ENCODE measurements at regions not wholly inside any gene's neighbourhood (a gene's known extent, or its start where the extent isn't known, plus 50 kb on each side); places are given as distances from the start of the nearest gene placed in this dataset.

DNA sequence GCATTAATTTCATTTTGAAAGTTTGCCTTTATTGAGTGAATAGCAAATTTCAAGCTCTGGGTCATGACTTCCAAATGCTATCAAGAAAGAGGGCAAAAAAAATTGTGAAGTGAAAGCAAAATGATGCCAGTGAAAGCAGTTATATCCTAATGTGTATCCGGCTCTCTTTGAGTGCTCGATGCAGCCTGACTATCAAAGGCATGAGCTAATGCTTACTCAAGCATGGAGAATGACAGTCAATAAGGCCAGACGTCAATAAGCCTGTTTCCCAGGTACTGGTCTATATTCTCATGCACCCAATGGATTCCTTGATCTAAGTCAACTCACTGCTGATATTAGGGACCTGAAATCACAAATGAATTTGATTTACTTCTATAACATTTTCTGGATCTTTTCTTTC is 435.5 kb downstream of the CAAP1 start:
- no peak for TF ChIP-seq EZH2phosphoT487 (IDR thresholded peaks at IDR 0.05; ENCODE audit: insufficient read depth, low read depth)
- no peak for TF ChIP-seq EZH2 (IDR thresholded peaks at IDR 0.05; ENCODE audit: insufficient read depth, poor library complexity, severe bottlenecking)
- Histone ChIP-seq H3K9ac (no peak overlapping the region), H3K36me3 (ENCODE audit: low read depth) (no peaks in the 10 kb centered on the region), H3K4me3 (no peak overlapping the region), H2AFZ (no peak overlapping the region), H4K20me1 (ENCODE audit: insufficient read depth) (no peaks in the 10 kb centered on the region), H3K9me3 (ENCODE audit: low read depth) (no peaks in the 10 kb centered on the region), H3K79me2 (ENCODE audit: insufficient read depth) (no peaks in the 10 kb centered on the region), H3K9me2 (ENCODE audit: insufficient read depth) (no peaks in the 10 kb centered on the region), H3K4me2 (ENCODE audit: unreplicated experiment) (no peak overlapping the region), H3K27ac (no peak overlapping the region), H3K27me3 (replicated peaks; ENCODE audit: insufficient read depth) (no peaks in the 10 kb centered on the region), H3K4me1 (ENCODE audit: insufficient read depth) (no peaks in the 10 kb centered on the region), H3F3A (ENCODE audit: insufficient read depth) (no peaks in the 10 kb centered on the region)
- in situ Hi-C loops (cut with MboI), result no loop called here
- DNase-seq, result no peak
- 15 to 18% methylated on average over 3 of the region's 3 CpGs for WGBS, 2 experiments (ENCODE audit: low coverage in 1 of 2, low lambda C conversion rate in 2 of 2, missing lambda C conversion rate in 2 of 2)

DNA sequence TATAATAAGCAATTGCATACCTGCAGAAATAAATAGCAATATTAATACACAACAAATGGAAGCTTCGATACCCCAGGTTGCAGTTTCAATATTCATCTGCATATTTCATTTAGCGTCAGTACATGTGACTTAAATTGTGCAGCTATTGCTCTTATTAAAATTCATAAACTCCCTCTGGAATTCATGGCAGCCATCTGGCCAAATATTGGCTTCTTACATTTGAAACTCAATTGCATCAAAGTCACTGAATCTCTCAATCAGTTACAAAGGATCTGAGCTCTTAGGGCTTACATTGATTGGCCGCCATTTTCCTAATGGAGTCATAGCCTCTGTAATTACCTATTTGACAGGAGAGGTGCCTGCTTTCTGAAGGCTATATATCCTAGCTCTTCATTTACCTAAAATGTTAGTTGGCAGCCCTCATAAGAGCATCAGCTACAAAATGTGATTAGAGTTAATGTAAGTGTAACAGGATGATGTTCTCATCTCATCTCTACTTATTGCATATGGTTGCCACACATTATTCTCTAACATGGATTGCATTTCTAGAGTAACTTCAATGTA is 453.5 kb downstream of the CAAP1 start:
- no peak overlapping the region for H3K4me3 ChIP-seq
- no peaks in the 10 kb centered on the region for H3K79me2 ChIP-seq (ENCODE audit: insufficient read depth)
- no peak overlapping the region for H3K9ac ChIP-seq
- no peaks in the 10 kb centered on the region for H3K9me3 ChIP-seq (ENCODE audit: low read depth)
- no peaks in the 10 kb centered on the region for H3K27me3 ChIP-seq (replicated peaks; ENCODE audit: insufficient read depth)
- H3K4me1 ChIP-seq (ENCODE audit: insufficient read depth), result no peaks in the 10 kb centered on the region
- DNase-seq, result no peak
- H3K36me3 ChIP-seq (ENCODE audit: low read depth), result no peaks in the 10 kb centered on the region
- no peaks in the 10 kb centered on the region for H3K9me2 ChIP-seq (ENCODE audit: insufficient read depth)
- WGBS, 2 experiments (ENCODE audit: low coverage in 1 of 2, low lambda C conversion rate in 2 of 2, missing lambda C conversion rate in 2 of 2), result 21 to 34% methylated on average over 3 of the region's 3 CpGs
- H2AFZ ChIP-seq, result no peak overlapping the region
- H3F3A ChIP-seq (ENCODE audit: insufficient read depth), result no peaks in the 10 kb centered on the region
- H4K20me1 ChIP-seq (ENCODE audit: insufficient read depth), result no peaks in the 10 kb centered on the region
- TF ChIP-seq EZH2phosphoT487 (IDR thresholded peaks at IDR 0.05; ENCODE audit: insufficient read depth, low read depth) (no peak), EZH2 (IDR thresholded peaks at IDR 0.05; ENCODE audit: insufficient read depth, poor library complexity, severe bottlenecking) (no peak)
- H3K27ac ChIP-seq, result no peak overlapping the region
- no peak overlapping the region for H3K4me2 ChIP-seq (ENCODE audit: unreplicated experiment)
- in situ Hi-C loops (cut with MboI), result no loop called here

DNA sequence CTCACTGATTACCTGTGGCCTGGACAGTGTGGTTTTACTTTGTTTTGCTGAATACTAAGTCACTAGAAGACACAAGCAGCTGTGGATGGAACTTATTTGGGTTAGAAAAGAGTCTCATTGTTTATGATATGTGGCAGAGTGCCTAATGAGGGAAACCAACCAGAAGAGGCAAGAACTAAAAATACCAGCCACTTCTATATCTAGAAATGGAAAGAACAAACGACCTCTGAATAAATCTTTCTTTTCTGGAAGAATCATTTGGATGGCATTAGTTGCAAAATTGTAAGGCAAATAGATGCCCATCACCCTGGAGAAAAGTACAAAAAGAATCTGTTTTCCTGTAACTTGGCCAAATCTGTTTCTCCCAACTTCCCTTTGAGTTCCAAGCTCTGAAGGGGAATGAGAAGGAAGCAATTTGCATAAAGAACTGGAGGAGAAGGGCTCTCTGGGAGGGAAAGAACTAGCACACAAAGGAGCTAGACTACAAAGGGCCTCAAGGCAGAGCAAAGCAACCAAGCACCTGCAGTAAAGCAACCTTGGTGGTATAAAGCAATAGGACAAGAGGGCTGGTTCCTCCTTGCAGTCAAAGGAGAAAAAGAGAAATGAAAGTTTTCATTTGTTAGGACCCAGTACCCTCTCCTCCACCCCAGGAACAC is 455.4 kb downstream of the CAAP1 start:
- no peak overlapping the region for H2AFZ ChIP-seq
- 5% methylated on average over 1 of the region's 1 CpG for WGBS, 2 experiments (ENCODE audit: low coverage in 1 of 2, low lambda C conversion rate in 2 of 2, missing lambda C conversion rate in 2 of 2)

DNA sequence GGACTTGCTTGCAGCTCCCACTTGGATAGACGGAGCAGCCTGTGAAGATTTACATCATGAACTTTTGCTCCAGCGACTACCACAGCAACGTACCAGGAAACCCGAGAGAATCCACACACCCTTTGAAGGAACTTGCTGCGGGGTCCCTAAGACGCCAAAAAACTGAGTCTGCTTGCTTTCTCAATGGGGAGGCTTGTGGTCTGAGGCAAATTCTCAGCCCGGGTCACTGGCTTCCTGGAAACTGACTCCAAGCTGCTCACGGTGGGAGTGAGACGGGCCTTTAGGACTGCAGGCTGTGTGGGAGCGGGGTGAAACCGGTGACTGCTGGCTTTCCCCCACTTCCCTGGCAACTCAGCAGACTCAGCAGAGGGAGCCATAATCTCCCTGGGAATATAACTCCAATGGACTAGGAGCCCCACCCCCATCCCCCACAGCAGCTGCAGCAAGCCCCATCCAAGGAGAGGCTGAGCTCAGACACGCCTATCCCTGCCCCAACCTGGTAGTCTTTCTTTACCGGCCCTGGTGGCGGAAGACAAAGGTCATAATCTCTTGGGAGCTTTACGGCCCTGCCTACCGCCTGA is 466.0 kb downstream of the CAAP1 start:
- H3K4me1 ChIP-seq (ENCODE audit: insufficient read depth), result no peaks in the 10 kb centered on the region
- no peak overlapping the region for H2AFZ ChIP-seq
- H3K27ac ChIP-seq, result no peak overlapping the region
- no peak overlapping the region for H3K4me3 ChIP-seq
- no peaks in the 10 kb centered on the region for H3K36me3 ChIP-seq (ENCODE audit: low read depth)
- no peaks in the 10 kb centered on the region for H3K27me3 ChIP-seq (replicated peaks; ENCODE audit: insufficient read depth)
- no peaks in the 10 kb centered on the region for H4K20me1 ChIP-seq (ENCODE audit: insufficient read depth)
- TF ChIP-seq EZH2 (IDR thresholded peaks at IDR 0.05; ENCODE audit: insufficient read depth, poor library complexity, severe bottlenecking) (no peak), EZH2phosphoT487 (IDR thresholded peaks at IDR 0.05; ENCODE audit: insufficient read depth, low read depth) (no peak)
- H3K9ac ChIP-seq, result no peak overlapping the region
- DNase-seq, result no peak
- H3F3A ChIP-seq (ENCODE audit: insufficient read depth), result no peaks in the 10 kb centered on the region
- no peaks in the 10 kb centered on the region for H3K79me2 ChIP-seq (ENCODE audit: insufficient read depth)
- no peak overlapping the region for H3K4me2 ChIP-seq (ENCODE audit: unreplicated experiment)
- H3K9me2 ChIP-seq (ENCODE audit: insufficient read depth), result no peaks in the 10 kb centered on the region
- no peaks in the 10 kb centered on the region for H3K9me3 ChIP-seq (ENCODE audit: low read depth)
- WGBS, 2 experiments (ENCODE audit: low coverage in 1 of 2, low lambda C conversion rate in 2 of 2, missing lambda C conversion rate in 2 of 2), result 48 to 51% methylated on average over 16 of the region's 16 CpGs
- in situ Hi-C loops (cut with MboI), result no loop called here

More for the DNA sequence above, 455.4 kb downstream of the CAAP1 start:
- no peaks in the 10 kb centered on the region for H3K9me2 ChIP-seq (ENCODE audit: insufficient read depth)
- H3K36me3 ChIP-seq (ENCODE audit: low read depth), result no peaks in the 10 kb centered on the region
- no peak for TF ChIP-seq EZH2 (IDR thresholded peaks at IDR 0.05; ENCODE audit: insufficient read depth, poor library complexity, severe bottlenecking)
- TF ChIP-seq EZH2phosphoT487 (IDR thresholded peaks at IDR 0.05; ENCODE audit: insufficient read depth, low read depth), result no peak
- H3K4me2 ChIP-seq (ENCODE audit: unreplicated experiment), result no peak overlapping the region
- no peaks in the 10 kb centered on the region for H3K79me2 ChIP-seq (ENCODE audit: insufficient read depth)
- H4K20me1 ChIP-seq (ENCODE audit: insufficient read depth), result no peaks in the 10 kb centered on the region
- H3K4me3 ChIP-seq, result no peak overlapping the region
- H3K27me3 ChIP-seq (replicated peaks; ENCODE audit: insufficient read depth), result no peaks in the 10 kb centered on the region
- no peak overlapping the region for H3K27ac ChIP-seq
- no peaks in the 10 kb centered on the region for H3K4me1 ChIP-seq (ENCODE audit: insufficient read depth)
- no peaks in the 10 kb centered on the region for H3F3A ChIP-seq (ENCODE audit: insufficient read depth)
- in situ Hi-C loops (cut with MboI), result no loop called here
- DNase-seq, result no peak
- H3K9ac ChIP-seq, result no peak overlapping the region
- H3K9me3 ChIP-seq (ENCODE audit: low read depth), result no peaks in the 10 kb centered on the region
